Suppressor macrophage (primary cell): ENCODE measurements at regions not wholly inside any gene's neighbourhood (a gene's known extent, or its start where the extent isn't known, plus 50 kb on each side); places are given as distances from the start of the nearest gene placed in this dataset.

ENCODE experiments used
- DNase-seq, 4 experiments: peaks; one replicate each; pipeline ENCODE4 v3.0.0-alpha.2; 2020 to 2022

DNA sequence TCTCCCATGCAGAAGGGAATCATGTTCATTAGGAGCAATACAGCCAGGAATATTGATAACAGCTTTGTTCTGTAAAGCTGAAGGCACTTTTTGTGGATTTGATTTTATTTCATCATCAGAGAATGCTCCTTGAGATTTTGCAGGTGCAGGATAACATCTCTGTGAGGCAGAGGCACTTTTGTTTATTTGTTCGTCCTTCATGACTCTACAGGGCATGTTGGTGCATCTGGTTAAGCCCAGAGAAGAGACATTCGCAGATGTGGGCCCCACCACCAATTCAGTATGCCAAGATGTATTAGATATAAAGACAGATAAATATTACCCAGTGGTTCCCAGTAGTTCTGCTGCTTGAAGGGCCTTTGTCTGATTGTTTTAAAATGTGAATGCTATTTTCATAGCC, 368.1 kb upstream of the SEMA6D start:
- DNase-seq, result no peak

DNA sequence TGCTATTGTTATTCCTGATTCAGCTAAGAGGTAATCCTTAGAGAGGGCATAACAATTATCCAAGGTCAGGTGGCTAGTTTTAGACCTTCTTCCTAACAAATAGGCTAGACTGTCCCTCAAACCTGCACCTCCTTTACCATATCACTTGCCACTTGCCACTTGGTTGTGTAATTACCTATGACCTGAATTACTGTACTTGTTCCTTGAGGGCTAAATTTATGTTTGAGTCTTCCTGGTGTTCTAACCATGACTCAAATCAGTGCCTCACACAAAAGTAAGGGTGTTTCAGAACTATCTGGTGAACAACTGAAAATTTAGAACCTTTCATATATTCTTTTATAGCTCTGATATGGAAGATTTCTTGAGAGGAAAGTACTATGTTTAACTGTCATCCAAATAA, 365.8 kb upstream of the SEMA6D start:
- no peak for DNase-seq

GRCh38 chr15:47352217-47352616, 365.1 kb upstream of the SEMA6D start:
- DNase-seq, result no peak

DNA sequence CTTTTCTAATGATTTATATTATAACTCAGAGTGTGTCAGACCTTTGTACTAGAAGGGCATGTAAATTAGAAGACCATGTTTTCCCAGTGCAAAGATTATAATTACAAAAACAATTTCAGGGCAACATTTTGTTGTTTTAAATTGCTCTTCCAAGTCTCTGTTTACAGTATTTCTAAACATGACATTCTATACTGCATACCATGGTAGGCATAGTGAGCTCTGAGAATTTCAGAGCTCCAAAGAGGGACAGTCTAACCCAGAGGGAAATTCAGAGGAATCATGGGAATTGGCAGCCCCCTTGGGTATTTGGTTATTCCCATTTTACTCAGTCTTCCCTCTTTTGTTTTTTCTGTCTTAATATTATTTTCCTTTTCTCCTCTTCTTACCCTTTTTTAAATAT, 361.5 kb upstream of the SEMA6D start:
- DNase-seq, result no peak

DNA sequence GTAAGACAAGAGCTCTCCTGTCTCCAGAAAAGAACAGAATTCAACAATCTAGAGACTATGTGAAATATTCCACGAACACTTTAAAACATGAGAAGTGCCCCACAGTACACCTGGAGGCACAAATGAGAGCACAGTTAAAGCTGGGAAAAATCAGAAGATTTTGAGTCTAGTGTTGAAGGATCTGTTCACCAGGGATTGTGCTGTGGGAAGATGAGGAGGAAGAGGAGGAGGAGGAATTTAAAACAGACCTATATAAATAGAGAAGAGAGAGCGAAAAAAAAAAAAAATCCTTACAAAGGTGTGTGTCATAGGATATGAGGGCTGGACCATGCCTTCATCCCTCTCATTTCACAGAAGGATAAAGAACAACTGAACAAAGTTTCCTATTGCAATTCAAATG, 361.0 kb upstream of the SEMA6D start:
- no peak for DNase-seq

- DNase-seq, result no peak
Observed at GRCh38 chr15:47358876-47359275, 358.4 kb upstream of the SEMA6D start.

DNA sequence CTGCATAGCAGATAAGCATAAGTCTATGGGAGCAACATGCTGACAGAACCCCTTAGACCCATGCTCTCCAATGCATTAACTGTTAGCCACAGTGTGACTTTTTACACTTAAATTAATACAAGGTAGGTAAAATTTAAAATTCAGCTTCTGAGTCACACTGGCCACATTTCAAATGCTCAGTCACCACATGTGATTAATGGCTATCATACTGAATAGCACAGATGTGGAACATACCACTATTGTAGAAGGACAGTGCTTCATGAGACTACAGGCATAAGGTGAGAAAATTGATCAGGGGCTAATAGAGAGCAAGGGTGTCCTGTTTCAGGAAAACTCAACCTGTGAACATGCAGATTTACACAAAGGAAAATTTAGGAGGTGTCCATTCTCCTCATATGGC, 357.0 kb upstream of the SEMA6D start:
- DNase-seq, result no peak

DNA sequence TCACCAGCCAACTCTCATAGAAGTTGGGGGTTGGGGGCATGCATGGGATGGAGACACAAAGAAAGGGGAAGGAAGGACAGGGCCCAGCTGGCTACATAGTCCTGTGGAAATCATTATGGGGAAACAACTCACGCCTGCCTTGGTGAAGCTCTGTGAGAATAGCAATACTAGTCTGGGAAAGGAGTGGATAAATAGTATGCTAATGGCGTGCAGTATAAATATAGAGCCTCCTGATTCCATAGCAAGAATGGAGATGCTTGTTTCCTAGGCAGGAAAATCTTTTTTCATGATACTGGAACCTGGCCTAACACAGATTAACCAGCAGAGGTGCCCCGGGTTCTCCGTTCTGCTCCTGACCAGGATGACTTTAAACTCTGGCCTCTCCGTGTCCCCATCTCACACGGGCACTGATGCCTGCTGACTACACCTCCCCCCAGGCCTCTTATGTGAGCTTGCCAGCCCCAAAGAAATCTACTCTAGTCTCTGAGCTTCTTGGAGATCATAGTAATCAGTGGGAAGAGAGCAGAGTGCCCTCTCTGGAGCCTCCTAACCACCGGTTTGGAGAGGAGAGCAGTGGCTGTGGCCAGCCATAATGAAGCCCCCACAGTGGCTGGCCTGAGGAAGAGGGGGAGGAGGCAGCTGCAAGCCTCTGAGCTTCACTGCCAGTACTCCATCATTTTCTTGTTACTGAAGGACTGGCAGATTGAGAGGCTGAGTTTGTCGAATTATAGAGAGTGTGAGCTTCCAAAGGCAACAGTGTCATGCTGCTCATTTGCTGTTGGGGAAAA, 355.0 kb upstream of the SEMA6D start:
- DNase-seq, result no peak

- no peak for DNase-seq
Observed at GRCh38 chr15:47363653-47364052, 353.7 kb upstream of the SEMA6D start.

DNA sequence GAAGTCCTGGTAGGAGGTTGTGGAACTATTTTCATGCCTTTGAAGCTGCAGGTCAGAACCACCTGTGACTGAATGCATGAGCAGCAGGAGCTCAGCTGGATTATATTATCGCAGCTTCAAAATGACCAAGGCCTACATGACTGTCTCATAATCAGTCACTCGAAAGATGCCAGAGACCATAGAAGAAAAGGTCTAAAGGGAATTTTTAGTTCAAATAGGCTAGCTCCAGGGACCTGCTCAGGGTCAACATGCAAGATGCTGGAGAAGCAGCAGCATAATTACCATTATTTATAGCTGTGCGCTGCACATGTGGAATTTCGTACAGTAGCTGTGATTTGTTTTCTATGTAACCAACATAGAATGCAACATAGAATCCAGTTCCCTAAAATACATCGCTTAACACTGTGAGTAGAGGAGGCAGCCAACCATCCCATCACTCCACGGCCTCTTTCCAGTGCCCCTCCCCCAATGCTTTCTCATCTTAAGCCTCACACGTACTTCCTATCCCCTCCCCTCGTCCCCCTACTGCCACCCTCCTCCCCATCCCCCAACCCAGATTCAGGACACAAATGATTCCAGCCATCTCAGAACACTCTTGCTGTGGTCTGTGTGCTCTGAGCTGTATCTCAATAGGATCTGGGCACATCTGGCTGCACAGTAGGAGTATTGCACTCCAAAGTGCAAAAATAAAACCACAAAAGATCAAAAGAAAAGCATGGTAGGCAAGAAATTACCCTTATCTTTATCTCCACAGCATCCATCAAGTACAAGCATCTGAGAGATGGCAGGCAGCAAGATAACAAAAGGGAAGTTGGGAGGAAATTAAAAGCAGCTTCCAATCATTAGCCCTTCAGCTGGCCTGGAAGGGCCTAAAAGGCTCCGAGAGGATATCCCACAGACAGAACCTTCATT, 352.8 kb upstream of the SEMA6D start:
- no peak for DNase-seq

DNA sequence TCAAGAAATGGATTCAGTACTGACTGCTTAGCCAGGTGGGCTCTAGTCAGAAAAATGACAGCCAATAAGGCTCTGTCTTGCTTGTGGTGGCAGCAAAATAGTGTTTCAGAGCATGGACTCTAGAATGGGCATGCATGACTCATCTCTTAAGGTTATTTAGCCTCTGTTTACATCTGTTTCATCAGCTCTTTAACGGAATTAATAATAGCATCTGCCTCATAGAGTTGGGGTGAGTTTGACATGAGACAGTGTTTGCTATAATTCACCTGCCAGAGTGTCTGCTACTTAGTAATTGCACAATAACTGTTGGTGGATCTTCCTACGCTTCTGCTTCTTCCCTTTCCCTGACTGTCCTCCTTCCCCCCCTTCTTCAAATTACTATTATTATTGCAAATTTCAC, 350.4 kb upstream of the SEMA6D start:
- DNase-seq, result no peak

DNA sequence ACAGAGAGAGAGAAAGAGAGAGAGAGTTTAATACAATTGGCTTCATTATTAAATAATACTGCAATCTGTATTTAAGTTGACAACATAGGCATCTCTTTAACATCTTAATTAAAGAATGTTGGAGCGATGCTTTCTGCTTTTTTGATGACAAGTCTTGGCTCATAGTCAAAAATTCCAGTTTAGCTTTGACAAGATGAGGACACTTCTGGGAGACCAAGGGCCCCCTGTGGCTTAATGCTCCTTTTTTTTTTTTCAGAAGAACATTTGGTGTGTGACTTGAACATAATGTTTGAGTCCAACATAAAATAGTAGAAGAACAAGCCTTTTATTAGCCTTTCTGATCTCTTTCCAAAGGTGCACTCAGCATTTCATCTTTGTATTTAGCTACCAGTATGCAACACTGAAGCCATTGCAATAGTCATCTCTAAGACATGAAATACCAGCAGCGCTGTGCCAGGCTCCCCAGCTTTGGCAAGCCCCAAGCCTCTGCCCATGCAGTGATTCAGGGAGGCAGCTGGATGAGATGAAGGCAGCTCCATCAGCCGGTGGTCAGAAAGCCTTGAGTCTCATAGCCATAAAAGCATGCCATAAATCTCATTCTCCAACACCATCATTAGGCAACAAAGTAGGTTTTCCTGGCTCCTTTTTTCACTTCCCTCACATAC, 349.4 kb upstream of the SEMA6D start:
- no peak for DNase-seq

DNA sequence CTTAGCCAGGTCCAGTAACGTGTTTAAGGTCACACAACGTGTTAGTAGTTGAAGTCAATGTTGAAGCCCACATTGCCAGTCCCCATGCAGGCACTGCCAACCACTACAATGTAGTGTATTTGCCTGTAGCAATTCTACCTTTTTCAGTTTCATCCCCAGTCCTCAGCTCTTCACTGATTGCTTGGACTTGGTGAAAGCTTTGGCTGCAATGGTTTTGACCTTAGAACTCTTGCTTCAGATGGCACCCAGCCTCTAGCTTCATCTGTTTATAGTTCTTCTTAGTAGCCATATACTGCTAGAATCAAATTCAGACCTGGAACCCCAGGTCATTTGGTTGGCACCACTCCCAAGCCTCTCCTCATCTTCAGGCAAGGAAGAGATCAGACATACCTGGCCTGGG, 345.4 kb upstream of the SEMA6D start:
- DNase-seq, result no peak

DNA sequence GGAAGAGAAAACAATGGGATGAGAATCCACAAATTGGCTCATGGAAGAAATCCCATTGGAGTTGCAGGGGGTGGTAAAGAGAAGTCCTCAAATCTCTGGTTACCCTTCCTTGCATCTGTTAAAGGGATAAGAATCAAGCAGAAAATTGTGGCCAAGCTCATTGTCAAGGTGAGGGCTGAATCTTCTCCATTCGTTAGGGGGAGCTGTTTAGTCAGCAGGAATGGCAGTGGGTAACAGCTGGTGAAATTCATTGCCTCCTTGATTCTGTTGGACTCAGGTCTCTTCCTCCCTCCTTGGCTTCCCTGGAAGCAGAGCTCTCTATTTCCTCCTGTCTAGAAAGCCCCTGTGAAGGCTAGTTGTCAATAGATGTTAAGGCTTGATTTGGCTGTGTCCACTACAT, 343.1 kb upstream of the SEMA6D start:
- DNase-seq, result peak in 1 of 4 experiments; percentile 5

DNA sequence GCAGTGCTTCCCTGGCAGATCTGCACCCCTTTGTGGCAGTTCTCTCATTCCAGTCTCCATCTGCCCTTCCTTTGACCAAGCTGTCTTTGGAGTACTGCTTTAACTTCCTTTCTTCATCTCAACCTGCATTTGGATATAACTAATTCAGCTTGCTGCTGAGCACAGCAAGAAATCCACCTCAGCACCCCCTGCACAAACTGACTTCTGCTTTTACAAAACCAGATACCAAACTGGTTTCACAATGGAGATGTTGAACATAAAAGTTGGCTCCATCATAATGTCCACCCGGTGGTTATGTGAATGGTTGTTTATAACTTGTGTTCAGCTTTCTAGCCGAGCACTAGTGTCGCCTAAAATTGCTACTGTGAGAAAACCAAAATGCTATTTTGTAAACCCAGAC, 341.1 kb upstream of the SEMA6D start:
- no peak for DNase-seq

DNA sequence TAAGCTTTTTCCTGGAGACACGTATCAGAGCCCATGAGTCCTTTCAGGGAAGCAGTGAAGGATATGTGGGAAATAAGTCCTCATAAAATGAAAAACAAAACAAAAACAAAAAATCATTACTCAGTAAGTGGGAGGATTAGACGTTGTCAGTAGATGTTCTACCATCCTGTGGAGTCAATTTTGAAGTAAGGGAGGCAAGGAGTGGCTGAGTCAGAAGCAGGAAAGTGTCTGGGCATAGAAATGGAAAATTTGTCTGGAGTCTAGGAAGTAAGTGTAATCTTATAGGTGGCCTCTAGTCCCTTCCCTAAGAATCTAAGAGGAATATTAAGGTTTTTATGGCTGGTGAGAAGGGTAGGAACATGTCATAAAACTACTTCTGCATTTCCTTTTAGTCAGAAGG, 339.8 kb upstream of the SEMA6D start:
- DNase-seq, result no peak

GRCh38 chr15:47378527-47378926, 338.8 kb upstream of the SEMA6D start:
- DNase-seq, result no peak

DNA sequence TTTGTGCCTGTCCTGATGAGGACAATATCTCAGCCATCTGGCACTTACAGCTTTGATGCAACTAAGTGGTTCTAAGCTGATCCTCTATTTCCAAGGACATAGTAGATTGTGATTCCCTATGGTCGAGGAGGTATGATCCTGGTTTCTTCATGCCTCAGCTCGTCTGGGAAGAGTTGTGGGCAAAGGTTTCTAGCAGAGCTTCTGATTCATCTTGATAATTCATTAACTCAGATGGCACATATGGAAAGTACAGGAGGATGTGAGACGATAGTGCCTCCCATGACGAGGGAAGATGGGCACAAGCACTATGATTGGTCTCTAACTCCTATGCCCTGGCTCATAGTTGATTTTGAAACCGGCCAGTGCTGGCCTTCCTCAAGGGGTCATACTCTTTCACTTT, 334.2 kb upstream of the SEMA6D start:
- no peak for DNase-seq

DNA sequence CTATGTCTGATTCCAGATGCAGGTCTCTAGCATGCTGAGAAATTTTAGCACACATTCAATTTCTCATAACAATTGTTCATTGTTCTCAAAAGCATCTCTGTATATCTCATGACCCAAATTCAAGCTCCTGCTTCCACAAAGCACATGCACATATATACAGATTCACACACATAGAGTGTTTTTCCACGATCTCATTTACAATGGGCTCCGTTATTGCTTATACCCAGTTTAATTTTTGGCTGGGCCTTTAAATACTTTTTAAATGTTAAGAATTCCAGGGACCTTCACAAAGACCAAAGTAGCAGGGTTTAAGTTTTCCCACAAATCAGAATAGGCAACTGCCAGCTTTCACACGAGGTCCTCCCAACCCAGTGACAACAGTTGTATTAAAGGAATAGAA, 333.5 kb upstream of the SEMA6D start:
- DNase-seq, result no peak

DNA sequence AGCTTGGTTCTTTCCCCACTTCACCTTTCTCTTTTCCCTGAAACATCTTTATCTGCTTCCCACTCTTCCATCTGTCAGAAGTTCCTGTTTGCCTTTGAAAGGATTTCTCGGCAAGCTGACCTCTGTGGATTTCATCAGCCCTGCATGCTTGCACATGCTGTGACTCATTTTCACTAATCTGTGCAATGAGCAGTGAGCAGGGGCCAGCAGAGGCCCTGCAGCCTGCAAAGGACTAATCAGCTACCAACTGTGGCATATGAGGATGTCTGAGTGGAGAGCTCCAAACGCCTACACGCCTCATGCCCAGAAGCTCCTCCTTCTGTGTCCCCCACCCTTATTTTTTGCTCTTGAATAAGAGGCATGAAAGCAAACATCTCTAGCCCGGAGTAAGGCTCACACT, 333.0 kb upstream of the SEMA6D start:
- peak in 3 of 4 experiments; percentile 31 to 43 (median 38) for DNase-seq

- no peak for DNase-seq
Observed at GRCh38 chr15:47384776-47385175, 332.5 kb upstream of the SEMA6D start.

- no peak for DNase-seq
Observed at GRCh38 chr15:47386459-47386858, 330.8 kb upstream of the SEMA6D start.

DNA sequence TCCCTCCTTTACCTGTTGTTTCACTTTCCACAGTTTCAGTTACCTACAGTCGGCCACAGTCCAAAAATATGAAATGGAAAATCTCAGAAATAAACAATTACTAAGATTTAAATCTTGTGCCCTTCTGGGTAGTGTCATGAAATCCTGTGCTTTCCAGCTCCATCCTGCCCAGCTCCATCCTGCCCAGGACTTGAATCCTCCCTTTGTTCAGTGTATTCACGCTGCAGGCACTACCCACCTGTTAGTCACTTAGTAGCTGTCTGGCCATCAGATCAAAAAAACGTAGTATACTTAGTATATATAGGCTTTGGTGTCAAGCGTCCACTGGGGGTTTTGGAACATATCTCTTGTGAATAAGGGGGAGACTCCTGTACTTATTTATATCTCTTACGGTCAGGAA, 329.0 kb upstream of the SEMA6D start:
- no peak for DNase-seq
